Right ventricle myocardium superior (tissue), 1 donor: ENCODE measurements at regions not wholly inside any gene's neighbourhood (a gene's known extent, or its start where the extent isn't known, plus 50 kb on each side); places are given as distances from the start of the nearest gene placed in this dataset.
"Not testable (repeated sequence)": the region's sequence is repeated elsewhere in the genome, so short reads cannot be mapped to it uniquely, and the experiment has no call there.

Experiments
- ATAC-seq: fragments of 200-7000 bp; cut with Tn5 transposase; one replicate; pipeline ENCODE4 v1.9.1; 2020; ENCODE audit warnings: mild to moderate bottlenecking; ENCODE audit not compliant: poor library complexity
- DNase-seq: peaks from one replicate; pipeline ENCODE4 v3.0.0-alpha.2; 2020
- intact Hi-C: fragments of 100-400 bp; cut with DNase I; formaldehyde crosslinking; loops from one replicate; pipeline ENCODE4 v1.11.2; 2022
- donor health status: DM: no; HTN: yes; CAD: no; lungs with severe emphysema.

DNA sequence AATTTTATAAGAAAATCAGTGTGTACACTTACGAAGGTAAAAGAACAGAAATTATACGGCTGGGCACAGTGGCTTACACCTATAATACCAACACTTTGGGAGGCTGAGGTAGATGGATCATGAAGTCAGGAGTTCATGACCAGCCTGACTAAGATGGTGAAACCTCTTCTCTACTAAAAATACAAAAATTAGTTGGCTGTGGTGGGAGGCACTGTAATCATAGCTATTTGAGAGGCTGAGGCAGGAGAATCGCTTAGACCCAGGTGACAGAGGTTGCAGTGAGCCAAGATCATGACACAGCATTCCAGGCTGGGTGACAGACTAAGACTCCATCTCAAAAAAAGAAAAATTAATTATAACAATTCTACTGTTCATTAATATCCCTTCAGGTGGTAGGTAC lies 151.9 kb downstream of the ZNF737 start:
- no peak for DNase-seq
- no peak for ATAC-seq
- intact Hi-C loops = no loop called here

DNA sequence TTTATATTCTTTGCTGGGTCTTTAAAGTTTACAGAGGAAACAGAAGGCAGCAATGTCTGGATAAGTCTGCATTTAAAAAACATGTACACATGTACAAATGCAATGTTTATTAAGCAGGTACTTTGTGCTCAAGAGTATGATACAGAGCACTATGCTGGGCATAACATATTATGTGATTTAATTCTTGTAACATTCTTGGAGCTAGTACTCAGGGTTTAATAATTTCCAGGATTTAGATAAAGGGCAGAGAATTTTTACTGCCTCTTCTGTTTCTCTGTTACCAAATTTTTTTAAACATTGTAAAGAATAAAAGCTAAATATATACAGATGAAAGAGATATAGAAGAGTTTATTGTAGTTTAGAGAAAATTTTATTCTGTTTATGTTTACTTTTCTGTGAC lies 152.7 kb downstream of the ZNF737 start:
- DNase-seq (no peak), ATAC-seq (no peak)
- intact Hi-C loops = no loop called here

DNA sequence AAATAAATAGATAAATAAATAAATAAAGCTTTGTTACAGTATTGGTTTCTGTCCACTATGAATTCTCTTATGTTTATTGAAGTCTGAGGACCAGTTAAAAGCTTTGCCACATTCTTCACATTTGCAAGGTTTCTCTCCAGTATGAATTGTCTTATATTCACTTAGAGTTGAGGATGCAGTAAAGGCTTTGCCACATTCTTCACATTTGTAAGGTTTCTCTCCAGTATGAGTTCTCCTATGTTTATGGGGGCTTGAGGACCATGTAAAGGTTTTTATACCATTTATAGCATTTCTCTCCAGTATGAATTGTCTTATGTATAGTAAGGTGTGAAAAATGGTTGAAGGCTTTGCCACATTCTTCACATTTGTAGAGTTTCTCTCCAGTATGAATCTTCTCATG lies 168.3 kb downstream of the ZNF737 start:
- ATAC-seq = no peak
- intact Hi-C loops = no loop called here
- no peak for DNase-seq

DNA sequence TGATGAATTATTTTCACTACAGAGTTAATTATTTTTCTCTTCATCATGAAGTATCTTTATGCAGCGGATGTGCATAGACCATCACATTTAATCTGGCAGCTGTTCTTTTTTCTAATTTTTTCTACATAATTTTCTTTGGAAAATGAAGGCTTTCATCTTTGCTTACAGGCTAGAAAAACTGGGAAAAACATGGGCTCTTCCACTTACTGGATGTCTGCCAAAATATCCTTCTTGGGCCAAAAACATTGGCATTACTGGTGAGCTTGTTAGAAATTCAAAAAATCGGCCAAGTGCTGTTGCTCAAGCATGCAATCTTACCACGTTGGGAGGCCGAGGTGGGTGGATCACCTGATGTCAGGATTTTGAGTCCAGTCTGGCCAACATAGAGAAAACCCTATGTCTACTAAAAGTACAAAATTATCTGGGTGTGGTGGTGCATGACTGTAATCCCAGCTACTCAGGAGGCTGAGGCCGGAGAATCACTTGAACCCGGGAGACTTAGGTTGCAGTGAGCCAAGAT lies 176.8 kb downstream of the ZNF737 start:
- intact Hi-C loops = no loop called here
- no peak for ATAC-seq
- no peak for DNase-seq

DNA sequence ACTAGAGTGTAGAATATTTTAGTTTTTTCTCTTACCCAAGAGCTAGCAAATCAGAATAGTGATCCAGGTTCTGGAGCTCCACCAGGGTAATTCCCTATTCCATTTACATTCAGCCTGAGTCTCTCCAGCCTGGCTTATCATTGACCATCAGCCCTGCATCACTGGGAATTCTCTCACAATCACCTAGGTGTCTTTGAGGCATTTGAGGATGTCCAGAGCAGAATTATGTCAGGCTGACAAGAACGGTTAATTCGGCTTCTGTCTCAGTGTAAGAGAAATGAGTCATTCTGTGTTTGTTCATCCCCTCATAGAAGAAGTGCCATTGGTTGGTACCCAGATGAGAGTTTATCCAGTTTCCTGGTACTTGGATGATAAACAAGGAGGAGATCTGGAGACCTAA lies 180.5 kb downstream of the ZNF737 start:
- ATAC-seq (no peak), DNase-seq (no peak)
- intact Hi-C loops = no loop called here

DNA sequence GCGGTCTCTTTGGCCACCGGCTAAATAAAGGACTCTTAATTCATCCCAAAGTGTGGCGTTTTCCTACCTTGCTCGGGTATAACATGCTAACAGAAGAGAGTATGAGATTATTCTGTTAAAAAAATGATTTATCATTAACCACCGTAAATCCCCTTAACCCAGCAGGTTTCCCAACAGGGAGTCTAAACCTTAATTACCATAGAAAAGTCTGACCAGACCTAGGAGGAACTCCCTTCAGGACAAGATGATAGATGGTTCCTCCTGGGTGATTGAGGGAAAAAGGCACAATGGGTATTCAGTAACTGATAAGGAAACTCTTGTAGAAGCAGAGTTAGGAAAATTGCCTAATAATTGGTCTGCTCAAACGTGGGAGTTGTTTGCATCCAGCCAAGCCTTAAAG lies 193.7 kb downstream of the ZNF737 start:
- DNase-seq (no peak), ATAC-seq (no peak)
- intact Hi-C loops = no loop called here

DNA sequence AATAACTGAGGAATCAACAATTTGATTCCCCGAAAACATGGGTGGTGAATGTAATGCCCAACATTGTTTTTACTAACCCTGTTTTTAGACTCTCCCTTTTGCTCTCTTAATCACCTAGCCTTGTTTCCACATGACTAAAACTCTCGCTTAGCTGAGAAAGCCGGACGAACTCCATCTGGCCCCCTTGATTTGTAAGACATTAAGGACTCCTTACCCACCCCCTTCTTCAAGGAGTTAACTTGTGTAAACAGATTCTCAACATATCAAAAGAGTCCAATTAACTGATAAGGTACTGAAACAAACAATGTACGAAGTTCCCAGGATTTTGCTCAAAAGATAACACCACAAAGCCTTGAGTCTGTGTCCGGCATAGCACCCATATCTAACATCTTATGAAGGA lies 194.3 kb downstream of the ZNF737 start:
- ATAC-seq, DNase-seq, intact Hi-C loops: not testable (repeated sequence)

DNA sequence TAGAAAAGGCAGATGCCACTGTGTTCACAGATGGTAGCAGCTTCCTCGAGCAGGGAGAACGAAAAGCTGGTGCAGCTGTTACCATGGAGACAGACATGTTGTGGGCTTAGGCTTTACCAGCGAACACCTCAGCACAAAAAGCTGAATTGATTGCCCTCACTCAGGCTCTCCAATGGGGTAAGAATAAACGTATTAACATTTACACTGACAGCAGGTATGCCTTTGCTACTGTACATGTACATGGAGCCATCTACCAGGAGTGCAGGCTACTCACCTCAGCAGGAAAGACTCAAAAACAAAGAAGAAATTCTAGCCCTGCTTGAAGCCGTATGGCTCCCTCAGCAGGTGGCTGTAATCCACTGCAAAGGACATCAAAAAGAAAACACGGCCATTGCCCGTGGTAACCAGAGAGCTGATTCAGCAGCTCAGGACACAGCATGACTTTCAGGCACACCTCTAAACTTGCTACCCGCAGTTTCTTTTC lies 197.7 kb downstream of the ZNF737 start:
- ATAC-seq (no peak), DNase-seq (no peak)
- intact Hi-C loops = no loop called here

DNA sequence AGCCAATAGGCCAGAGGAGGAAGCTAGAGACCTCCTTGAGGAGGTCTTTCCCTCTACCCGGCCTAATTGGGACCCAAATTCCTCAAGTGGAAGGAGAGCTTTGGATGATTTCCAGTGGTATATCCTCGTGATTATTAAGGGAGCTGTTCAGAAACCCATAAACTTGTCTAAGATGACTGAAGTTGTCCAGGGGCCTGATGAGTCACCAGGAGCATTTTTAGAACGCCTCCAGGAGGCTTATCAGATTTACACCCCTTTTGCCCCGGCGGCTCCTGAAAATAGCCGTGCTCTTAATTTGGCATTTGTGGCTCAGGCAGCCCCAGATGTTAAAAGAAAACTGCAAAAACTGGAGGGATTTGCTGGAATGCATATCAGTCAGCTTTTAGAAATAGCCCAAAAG lies 198.1 kb downstream of the ZNF486 start:
- DNase-seq (no peak), ATAC-seq (no peak)
- intact Hi-C loops = no loop called here

DNA sequence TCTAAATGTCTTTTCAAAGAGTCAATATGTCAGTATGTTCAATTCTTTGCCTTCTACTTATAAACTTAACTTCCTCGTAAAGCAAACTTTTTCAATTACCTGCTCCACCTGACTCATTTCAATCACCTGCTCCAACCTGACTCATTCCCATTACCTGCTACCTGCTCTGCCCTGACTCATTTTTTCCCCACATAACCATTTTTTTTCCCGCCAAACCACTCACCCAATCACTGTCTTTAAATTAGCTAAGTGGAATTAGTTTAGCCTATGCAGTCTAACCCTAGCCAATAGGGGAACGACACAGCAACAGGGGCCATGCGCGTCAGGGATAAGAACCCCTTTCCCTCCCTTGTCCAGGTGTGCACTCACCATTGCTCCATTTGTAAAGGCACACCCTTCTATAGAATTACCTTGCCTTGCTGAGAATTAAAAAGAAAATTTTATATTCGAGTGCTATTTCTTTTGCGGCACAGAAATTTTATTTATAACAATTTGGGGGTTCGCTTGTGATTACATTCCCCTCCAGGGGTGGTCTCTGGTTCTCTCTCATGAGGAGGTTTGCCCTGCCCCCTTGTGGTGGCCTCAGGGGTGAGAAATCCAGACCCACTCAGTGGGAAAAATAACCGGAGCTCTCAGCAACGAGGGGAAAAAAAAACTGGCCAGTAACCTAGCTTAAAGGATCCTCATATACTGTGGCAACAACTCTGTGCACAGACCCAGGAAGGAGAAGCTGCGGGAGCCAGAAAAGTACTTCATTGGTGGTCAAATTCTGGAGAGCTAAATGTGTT lies 193.1 kb downstream of the ZNF486 start:
- intact Hi-C loops = no loop called here
- no peak for ATAC-seq
- no peak for DNase-seq

DNA sequence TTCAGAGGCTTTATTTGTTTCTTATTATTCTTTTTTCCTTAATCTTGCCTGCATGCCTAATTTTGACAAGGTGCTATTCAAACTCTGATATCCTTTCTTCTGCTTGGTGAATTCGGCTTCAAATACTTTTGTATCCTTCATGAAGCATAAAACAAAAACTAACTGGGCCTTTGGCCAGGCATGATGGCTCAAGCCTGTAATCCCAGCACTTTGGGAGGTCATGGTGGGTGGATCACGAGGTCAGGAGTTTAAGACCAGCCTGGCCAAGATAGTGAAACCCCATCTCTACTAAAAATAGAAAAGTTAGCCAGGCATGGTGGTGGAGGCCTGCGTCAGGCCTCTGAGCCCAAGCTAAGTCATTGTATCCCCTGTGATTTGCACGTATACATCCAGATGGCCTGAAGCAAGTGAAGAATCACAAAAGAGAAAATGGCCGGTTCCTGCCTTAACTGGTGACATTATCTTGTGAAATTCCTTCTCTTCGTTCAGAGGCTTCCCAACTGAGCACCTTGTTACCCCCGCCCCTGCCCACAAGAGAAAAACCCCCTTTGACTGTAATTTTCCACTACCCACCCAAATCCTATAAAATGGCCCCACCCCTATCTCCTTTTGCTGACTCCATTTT lies 191.9 kb downstream of the ZNF486 start:
- DNase-seq, ATAC-seq, intact Hi-C loops: not testable (repeated sequence)

DNA sequence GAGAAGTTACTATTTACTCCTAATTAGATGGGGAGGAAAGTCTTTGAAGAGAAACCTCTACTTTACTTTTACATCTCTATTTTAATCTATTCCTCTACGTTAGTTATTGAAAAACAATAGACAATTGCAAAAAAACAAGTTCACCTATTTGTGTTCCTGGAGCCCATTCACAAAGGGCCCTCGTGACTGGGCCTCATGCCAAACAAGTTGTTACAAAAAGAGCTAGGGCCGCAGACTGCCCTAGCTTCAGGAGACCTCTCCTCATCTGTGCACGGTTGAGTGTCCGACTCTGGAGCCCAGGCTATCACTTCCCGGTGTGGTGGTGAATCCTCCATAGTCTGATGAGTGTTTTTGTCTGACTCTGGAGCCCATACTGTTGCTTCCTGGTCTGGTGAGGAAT lies 190.9 kb downstream of the ZNF486 start:
- intact Hi-C loops = no loop called here
- no peak for ATAC-seq
- no peak for DNase-seq

DNA sequence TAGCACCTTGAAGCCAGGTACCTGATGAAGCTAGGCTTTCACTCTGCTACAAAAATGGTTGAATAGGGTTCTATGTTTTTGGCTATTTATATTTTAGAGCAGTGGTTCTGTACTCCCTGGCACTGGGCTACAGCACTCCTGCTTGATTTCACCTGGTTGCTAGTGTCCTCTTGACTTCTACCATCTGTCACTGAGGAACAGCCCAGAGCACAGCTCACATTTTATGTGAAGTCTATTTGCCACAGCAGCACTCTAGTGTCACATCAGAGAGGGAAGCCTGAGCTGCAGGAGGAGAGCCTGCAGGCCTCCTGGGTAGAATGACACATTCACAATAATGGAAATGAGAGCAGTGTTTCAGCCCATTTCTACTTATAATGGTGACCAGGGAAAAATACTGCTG lies 184.2 kb downstream of the ZNF486 start:
- ATAC-seq (no peak), DNase-seq (no peak)
- intact Hi-C loops = no loop called here

DNA sequence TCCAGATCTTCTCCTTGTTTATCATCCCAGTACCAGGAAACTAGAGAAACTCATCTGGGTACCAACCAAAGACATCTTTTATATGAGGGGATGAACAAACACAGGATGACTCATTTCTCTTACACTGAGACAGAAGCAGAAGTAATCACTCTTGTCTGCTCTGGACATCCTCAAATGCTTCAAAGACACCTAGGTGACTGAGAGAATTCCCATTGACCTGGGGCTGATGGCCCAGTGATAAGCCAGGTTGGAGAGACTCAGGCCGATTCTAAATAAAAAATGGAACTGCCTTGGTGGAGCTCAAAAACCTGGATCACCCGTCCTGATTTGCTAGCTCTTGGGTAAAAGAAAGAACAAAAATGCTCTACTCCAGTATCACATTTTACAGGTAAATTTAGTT lies 182.2 kb downstream of the ZNF486 start:
- intact Hi-C loops = no loop called here
- no peak for DNase-seq

DNA sequence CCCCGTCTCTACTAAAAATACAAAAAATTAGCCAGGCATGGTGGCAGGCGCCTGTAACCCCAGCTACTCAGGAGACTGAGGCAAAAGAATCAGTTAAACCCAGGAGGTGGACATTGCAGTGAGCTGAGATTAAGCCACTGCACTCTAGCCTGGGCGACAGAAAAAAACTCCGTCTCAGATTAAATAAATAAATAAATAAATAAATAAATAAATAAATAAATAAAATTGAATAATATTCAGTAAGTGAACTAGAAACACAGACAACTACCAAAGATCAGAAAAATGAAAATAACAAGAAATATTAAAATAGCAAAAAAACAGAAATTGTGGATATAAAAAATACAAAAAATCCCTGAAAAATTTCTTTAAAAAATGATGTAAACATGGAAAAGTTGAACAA lies 172.4 kb downstream of the ZNF486 start:
- intact Hi-C loops = no loop called here
- DNase-seq (no peak), ATAC-seq (no peak)

More for the DNA sequence above, 182.2 kb downstream of the ZNF486 start:
- ATAC-seq = no peak

DNA sequence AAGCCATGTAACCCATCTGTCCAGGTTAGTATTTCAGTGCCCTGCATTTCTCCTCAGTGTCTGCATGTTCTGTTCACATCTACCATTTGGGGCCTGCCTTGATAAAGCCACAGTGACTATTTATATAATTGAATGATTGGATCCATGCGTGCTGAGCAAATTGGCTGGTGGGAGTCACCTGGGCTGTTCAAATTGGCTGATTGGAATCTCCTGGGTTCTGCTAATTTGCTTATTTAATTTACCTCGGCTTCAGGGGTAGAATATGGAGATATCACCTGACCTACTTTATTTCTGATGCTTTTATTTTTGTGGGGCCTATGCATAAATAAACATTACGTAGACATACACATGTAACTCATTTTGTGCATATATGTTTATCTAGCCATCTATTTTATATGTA lies 167.7 kb downstream of the ZNF486 start:
- no peak for DNase-seq
- intact Hi-C loops = no loop called here
- ATAC-seq = no peak

DNA sequence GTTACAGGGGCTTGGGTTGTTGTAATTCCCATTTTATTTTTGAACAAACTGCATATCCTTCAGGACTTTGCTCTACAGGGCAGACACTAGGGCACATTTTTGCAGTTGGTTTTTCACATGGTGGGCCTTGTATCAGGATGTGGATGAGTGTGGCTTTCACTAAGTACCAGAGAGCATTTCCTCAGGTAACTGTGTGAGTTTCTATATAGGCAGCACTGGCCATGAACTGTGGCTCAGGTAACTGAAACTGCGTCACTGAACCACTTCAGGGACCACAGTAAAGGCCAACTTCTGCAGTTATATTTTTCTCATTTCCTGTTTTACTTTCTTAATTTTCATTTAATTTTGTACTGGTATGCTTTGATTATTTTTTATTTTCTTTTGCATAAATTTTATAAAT lies 166.5 kb downstream of the ZNF486 start:
- no peak for ATAC-seq
- intact Hi-C loops = no loop called here
- no peak for DNase-seq

DNA sequence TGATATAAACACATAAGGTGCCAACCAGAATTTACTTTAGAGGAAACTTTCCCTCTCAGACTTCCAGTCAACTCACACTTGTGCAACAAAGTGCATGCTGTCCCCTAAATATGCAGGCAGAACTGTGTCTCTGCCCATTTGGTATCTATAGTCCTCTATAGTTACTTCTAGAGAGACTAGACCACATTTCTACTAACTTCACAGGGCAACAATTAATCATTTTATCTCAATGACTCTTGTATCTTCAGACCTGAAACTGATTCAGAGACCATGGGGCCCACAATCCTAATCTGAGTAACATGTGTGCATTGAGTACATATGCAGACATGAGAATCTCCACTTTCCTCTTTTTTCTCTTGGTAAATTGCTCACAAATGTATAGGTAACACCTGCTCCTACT lies 158.1 kb downstream of the ZNF486 start:
- intact Hi-C loops = no loop called here
- ATAC-seq (no peak), DNase-seq (no peak)

DNA sequence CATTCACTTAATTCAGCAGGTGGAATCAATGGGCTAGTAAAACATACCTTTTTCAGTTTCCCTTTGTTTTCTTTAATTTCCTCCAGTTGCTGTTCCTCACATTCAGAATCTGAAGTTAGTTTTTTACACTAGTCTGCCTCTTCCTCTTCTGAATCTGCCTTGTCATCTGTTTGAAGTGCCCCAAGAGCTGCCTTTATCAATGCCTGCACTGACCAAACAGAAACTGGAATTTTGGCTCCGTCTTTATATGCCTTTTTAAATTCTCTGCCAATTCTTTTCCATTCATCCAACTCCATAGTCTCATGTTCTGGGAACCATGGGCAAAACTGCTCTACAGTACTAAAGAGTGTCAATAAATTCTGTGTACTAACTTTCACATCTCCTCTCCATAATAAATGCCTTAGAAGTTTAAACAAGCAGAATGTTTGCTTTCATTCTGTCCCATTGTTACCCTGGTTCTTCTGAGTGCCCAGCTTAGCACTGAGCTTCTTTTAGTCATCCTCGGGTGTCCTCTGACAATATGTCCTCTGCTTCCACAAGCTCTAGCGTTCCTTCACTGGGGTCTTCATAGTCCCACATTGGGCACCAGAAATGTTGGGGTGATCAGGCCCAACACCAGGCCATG lies 154.2 kb downstream of the ZNF486 start:
- DNase-seq (no peak), ATAC-seq (no peak)
- intact Hi-C loops = no loop called here

DNA sequence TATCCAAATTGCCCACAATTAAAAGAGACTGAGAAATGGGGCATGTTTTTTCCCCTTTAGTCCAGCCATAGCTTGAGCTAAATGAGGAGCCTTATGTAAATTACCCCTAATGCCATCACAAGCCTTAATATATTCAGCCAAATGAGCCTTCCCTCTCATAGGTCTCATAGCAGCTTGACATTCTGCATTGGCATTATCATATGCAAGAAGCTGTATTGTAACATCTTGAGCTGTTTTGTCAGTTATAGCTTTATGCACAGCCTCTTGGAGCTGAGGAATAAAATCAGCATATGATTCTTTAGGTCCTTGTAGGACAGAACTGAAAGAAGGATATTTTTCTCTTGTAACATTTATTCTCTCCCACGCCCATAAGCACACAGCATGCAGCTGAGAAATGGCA lies 153.2 kb downstream of the ZNF486 start:
- intact Hi-C loops = no loop called here
- DNase-seq = no peak
- ATAC-seq = no peak
